K562 (cell line): ENCODE measurements at regions not wholly inside any gene's neighbourhood (a gene's known extent, or its start where the extent isn't known, plus 50 kb on each side); places are given as distances from the start of the nearest gene placed in this dataset.

Experiments
- BCL6 ChIP-seq: fragments of 250-450 bp; sonication (Bioruptor Pico); IDR thresholded peaks from 2 replicates; pipeline ENCODE4 v1.4.0; 2020
- DDX20 ChIP-seq: fragments of 450-650 bp; IDR thresholded peaks from 2 replicates; pipeline ENCODE4 v1.6.1; 2016; ENCODE audit warnings: missing genetic modification characterization, low read depth, mild to moderate bottlenecking, missing compliant biosample characterization, moderate library complexity
- E2F3 ChIP-seq: fragments of 250-450 bp; sonication (Bioruptor Pico); IDR thresholded peaks from 2 replicates; pipeline ENCODE4 v1.4.0; 2020; ENCODE audit warnings: mild to moderate bottlenecking
- POLR3A ChIP-seq: IDR thresholded peaks from 2 replicates; pipeline ENCODE4 v1.6.1; 2011; ENCODE audit warnings: borderline replicate concordance, mild to moderate bottlenecking, moderate library complexity; ENCODE audit not compliant: insufficient read length, insufficient read depth; ENCODE audit errors: extremely low read depth
- SIX5 ChIP-seq, 2 experiments: IDR thresholded peaks; 2 replicates each; pipeline ENCODE4 v1.6.1; 2011; ENCODE audit warnings: low read length in 2 of 2, borderline replicate concordance in 1 of 2, low read depth in 1 of 2, mild to moderate bottlenecking in 1 of 2, moderate library complexity in 1 of 2; ENCODE audit not compliant: insufficient read depth in 1 of 2
- SRSF9 ChIP-seq: fragments of 200-400 bp; formaldehyde crosslinking; IDR thresholded peaks from 2 replicates; pipeline ENCODE4 v1.6.1; 2017; ENCODE audit warnings: low read depth, low read length, borderline replicate concordance
- ZBTB43 ChIP-seq: sonication (generic); formaldehyde crosslinking; IDR thresholded peaks from 2 replicates; pipeline ENCODE4 v1.8.0; 2023; ENCODE audit warnings: mild to moderate bottlenecking, missing genetic modification reagents
- ZBTB8A ChIP-seq: fragments of 450-650 bp; IDR thresholded peaks from 2 replicates; pipeline ENCODE4 v1.6.1; 2018; ENCODE audit warnings: mild to moderate bottlenecking, moderate library complexity; ENCODE audit not compliant: partially characterized antibody
- ZNF165 ChIP-seq: fragments of 250-450 bp; sonication (Bioruptor Pico); IDR thresholded peaks from 2 replicates; pipeline ENCODE4 v1.4.0; 2020; ENCODE audit warnings: borderline replicate concordance
- ZNF197 ChIP-seq: fragments of 200-800 bp; sonication (Bioruptor generic); IDR thresholded peaks from 2 replicates; pipeline ENCODE4 v1.6.1; 2016; ENCODE audit warnings: low read depth, missing genetic modification characterization, missing compliant biosample characterization
- ZNF232 ChIP-seq: sonication (generic); formaldehyde crosslinking; IDR thresholded peaks from 2 replicates; pipeline ENCODE4 v1.8.0; 2022; ENCODE audit warnings: mild to moderate bottlenecking, missing genetic modification reagents
- ZNF347 ChIP-seq: fragments of 450-650 bp; formaldehyde crosslinking; IDR thresholded peaks from 2 replicates; pipeline ENCODE4 v1.4.0; 2020; ENCODE audit warnings: low read depth, mild to moderate bottlenecking, moderate library complexity
- ZNF561 ChIP-seq: fragments of 450-650 bp; formaldehyde crosslinking; conservative IDR thresholded peaks from 2 replicates; pipeline ENCODE4 v1.4.0; 2020; ENCODE audit warnings: mild to moderate bottlenecking, moderate library complexity
- ZNF695 ChIP-seq: fragments of 450-650 bp; formaldehyde crosslinking; IDR thresholded peaks from 2 replicates; pipeline ENCODE4 v1.4.0; 2020; ENCODE audit warnings: mild to moderate bottlenecking, moderate library complexity
- TF ChIP-seq, protein P1 (sequence below): IDR thresholded peaks from 2 replicates; pipeline ENCODE4 v1.6.1; 2011; ENCODE audit warnings: borderline replicate concordance, low read depth, mild to moderate bottlenecking, moderate library complexity, low read length; ENCODE audit not compliant: insufficient read depth, poor library complexity, severe bottlenecking
- TF ChIP-seq, protein P2 (sequence below): fragments of 450-650 bp; IDR thresholded peaks from 2 replicates; pipeline ENCODE4 v1.6.1; 2017; ENCODE audit warnings: antibody characterized with exemption
- TF ChIP-seq, protein P3 (sequence below): fragments of 250-450 bp; sonication (Bioruptor Pico); IDR thresholded peaks from 2 replicates; pipeline ENCODE4 v1.5.0; 2021

GRCh38 chr7:131040467-131040932, 287.2 kb upstream of the MKLN1 start (continued):
- TF ChIP-seq, protein P1, sequence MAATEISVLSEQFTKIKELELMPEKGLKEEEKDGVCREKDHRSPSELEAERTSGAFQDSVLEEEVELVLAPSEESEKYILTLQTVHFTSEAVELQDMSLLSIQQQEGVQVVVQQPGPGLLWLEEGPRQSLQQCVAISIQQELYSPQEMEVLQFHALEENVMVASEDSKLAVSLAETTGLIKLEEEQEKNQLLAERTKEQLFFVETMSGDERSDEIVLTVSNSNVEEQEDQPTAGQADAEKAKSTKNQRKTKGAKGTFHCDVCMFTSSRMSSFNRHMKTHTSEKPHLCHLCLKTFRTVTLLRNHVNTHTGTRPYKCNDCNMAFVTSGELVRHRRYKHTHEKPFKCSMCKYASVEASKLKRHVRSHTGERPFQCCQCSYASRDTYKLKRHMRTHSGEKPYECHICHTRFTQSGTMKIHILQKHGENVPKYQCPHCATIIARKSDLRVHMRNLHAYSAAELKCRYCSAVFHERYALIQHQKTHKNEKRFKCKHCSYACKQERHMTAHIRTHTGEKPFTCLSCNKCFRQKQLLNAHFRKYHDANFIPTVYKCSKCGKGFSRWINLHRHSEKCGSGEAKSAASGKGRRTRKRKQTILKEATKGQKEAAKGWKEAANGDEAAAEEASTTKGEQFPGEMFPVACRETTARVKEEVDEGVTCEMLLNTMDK, result no peak
- TF ChIP-seq ZNF232 (CRISPR knock-in tag) (no peak), ZBTB43 (CRISPR knock-in tag) (no peak), BCL6 (CRISPR knock-in tag) (no peak), ZNF197 (no peak), SRSF9 (no peak), ZNF695 (CRISPR knock-in tag) (no peak), ZNF561 (no peak), SIX5 (IDR thresholded peaks at IDR 0.05; ENCODE audit: borderline replicate concordance in 1 of 2, insufficient read depth in 1 of 2, low read depth in 1 of 2, low read length in 2 of 2) (no peak), POLR3A (no peak), DDX20 (no peak), ZNF165 (CRISPR knock-in tag) (no peak), E2F3 (CRISPR knock-in tag) (no peak), ZBTB8A (no peak), ZNF347 (CRISPR knock-in tag) (no peak)
- TF ChIP-seq, protein P2, sequence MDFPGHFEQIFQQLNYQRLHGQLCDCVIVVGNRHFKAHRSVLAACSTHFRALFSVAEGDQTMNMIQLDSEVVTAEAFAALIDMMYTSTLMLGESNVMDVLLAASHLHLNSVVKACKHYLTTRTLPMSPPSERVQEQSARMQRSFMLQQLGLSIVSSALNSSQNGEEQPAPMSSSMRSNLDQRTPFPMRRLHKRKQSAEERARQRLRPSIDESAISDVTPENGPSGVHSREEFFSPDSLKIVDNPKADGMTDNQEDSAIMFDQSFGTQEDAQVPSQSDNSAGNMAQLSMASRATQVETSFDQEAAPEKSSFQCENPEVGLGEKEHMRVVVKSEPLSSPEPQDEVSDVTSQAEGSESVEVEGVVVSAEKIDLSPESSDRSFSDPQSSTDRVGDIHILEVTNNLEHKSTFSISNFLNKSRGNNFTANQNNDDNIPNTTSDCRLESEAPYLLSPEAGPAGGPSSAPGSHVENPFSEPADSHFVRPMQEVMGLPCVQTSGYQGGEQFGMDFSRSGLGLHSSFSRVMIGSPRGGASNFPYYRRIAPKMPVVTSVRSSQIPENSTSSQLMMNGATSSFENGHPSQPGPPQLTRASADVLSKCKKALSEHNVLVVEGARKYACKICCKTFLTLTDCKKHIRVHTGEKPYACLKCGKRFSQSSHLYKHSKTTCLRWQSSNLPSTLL, result no peak
- TF ChIP-seq, protein P3, sequence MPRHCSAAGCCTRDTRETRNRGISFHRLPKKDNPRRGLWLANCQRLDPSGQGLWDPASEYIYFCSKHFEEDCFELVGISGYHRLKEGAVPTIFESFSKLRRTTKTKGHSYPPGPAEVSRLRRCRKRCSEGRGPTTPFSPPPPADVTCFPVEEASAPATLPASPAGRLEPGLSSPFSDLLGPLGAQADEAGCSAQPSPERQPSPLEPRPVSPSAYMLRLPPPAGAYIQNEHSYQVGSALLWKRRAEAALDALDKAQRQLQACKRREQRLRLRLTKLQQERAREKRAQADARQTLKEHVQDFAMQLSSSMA, result no peak
